ENCODE measurements at regions not wholly inside any gene's neighbourhood (a gene's known extent, or its start where the extent isn't known, plus 50 kb on each side); places are given as distances from the start of the nearest gene placed in this dataset.

- no peak for TF ChIP-seq CTCF (conservative IDR thresholded peaks at IDR 0.05; ENCODE audit: low read depth, low read length)
- no peak for TF ChIP-seq EZH2 (IDR thresholded peaks at IDR 0.05; ENCODE audit: borderline replicate concordance, low read depth, low read length, poor library complexity, severe bottlenecking)
Observed at GRCh38 chr2:126831234-126832005, 67.3 kb upstream of the TEX51 start.

All from A673 (cell line).